Suppressor macrophage (primary cell): ENCODE measurements at regions not wholly inside any gene's neighbourhood (a gene's known extent, or its start where the extent isn't known, plus 50 kb on each side); places are given as distances from the start of the nearest gene placed in this dataset.

ENCODE experiments used
- DNase-seq, 4 experiments: peaks; one replicate each; pipeline ENCODE4 v3.0.0-alpha.2; 2020 to 2022

- peak; percentile 40 to 62 (median 52) for DNase-seq
Observed at GRCh38 chr5:173806270-173807035, 81.7 kb upstream of the CPEB4 start.

- peak in 1 of 4 experiments; percentile 32 for DNase-seq
Observed at GRCh38 chr5:173807181-173807655, 80.9 kb upstream of the CPEB4 start.

- DNase-seq: peak; percentile 81 to 94 (median 86)
Observed at GRCh38 chr5:173808079-173808808, 79.9 kb upstream of the CPEB4 start.

GRCh38 chr5:173809014-173809413, 79.1 kb upstream of the CPEB4 start:
- DNase-seq: peak in 1 of 4 experiments; percentile 24

- DNase-seq: peak in 2 of 4 experiments; percentile 49 to 50
Observed at GRCh38 chr5:173812811-173813550, 75.2 kb upstream of the CPEB4 start.

GRCh38 chr5:173814053-173814452, 74.1 kb upstream of the CPEB4 start:
- no peak for DNase-seq

- no peak for DNase-seq
Observed at GRCh38 chr5:173815571-173815970, 72.6 kb upstream of the CPEB4 start.

- no peak for DNase-seq
Observed at GRCh38 chr5:173816728-173817127, 71.4 kb upstream of the CPEB4 start.

GRCh38 chr5:173817561-173817960, 70.6 kb upstream of the CPEB4 start:
- DNase-seq: no peak

GRCh38 chr5:173819521-173819920, 68.6 kb upstream of the CPEB4 start:
- no peak for DNase-seq

- DNase-seq: no peak
Observed at GRCh38 chr5:173823274-173823644, 64.9 kb upstream of the CPEB4 start.

- DNase-seq: no peak
Observed at GRCh38 chr5:173823721-173824567, 64.2 kb upstream of the CPEB4 start.

- DNase-seq: no peak
Observed at GRCh38 chr5:173825215-173825865, 62.8 kb upstream of the CPEB4 start.

- DNase-seq: no peak
Observed at GRCh38 chr5:173826086-173826427, 62.1 kb upstream of the CPEB4 start.

- no peak for DNase-seq
Observed at GRCh38 chr5:173826428-173827350, 61.5 kb upstream of the CPEB4 start.

GRCh38 chr5:173828952-173829351, 59.2 kb upstream of the CPEB4 start:
- DNase-seq: no peak

- peak; percentile 57 to 76 (median 63) for DNase-seq
Observed at GRCh38 chr5:173829826-173830225, 58.3 kb upstream of the CPEB4 start.

- no peak for DNase-seq
Observed at GRCh38 chr5:173830421-173830820, 57.7 kb upstream of the CPEB4 start.

- no peak for DNase-seq
Observed at GRCh38 chr5:173831196-173831914, 56.8 kb upstream of the CPEB4 start.

GRCh38 chr5:173832386-173832785, 55.8 kb upstream of the CPEB4 start:
- DNase-seq: no peak
